ENCODE measurements at regions not wholly inside any gene's neighbourhood (a gene's known extent, or its start where the extent isn't known, plus 50 kb on each side); places are given as distances from the start of the nearest gene placed in this dataset.
A peak's percentile ranks its signal among the peaks of the same experiment; 100 is the strongest.
"Not testable (repeated sequence)": the region's sequence is repeated elsewhere in the genome, so short reads cannot be mapped to it uniquely, and the experiment has no call there.

GRCh38 chr5:82551840-82552385 lies 273.8 kb upstream of the RPS23 start:
- no peaks in the 10 kb centered on the region for H3K36me3 ChIP-seq (ENCODE audit: control insufficient read depth, insufficient read depth, low read length)
- H3K27ac ChIP-seq (ENCODE audit: low read depth, low read length): no peak overlapping the region
- H3K4me1 ChIP-seq (ENCODE audit: control insufficient read depth, insufficient read depth, low read length): peaks cover 6% of the 10 kb centered on the region
- H3K27me3 ChIP-seq (ENCODE audit: control insufficient read depth, insufficient read depth, low read length): no peaks in the 10 kb centered on the region
- H3K4me3 ChIP-seq (ENCODE audit: low read depth, low read length): no peak overlapping the region
- H3K9ac ChIP-seq (ENCODE audit: low read depth, low read length): no peak overlapping the region
- no peaks in the 10 kb centered on the region for H3K9me3 ChIP-seq (ENCODE audit: control insufficient read depth, insufficient read depth, low read length)

- Histone ChIP-seq H3K4me1 (ENCODE audit: control insufficient read depth, insufficient read depth, low read length) (peaks cover 6% of the 10 kb centered on the region), H3K9me3 (ENCODE audit: control insufficient read depth, insufficient read depth, low read length) (no peaks in the 10 kb centered on the region), H3K36me3 (ENCODE audit: control insufficient read depth, insufficient read depth, low read length) (no peaks in the 10 kb centered on the region), H3K4me3 (ENCODE audit: low read depth, low read length) (no peak overlapping the region), H3K9ac (ENCODE audit: low read depth, low read length) (no peak overlapping the region), H3K27ac (ENCODE audit: low read depth, low read length) (no peak overlapping the region), H3K27me3 (ENCODE audit: control insufficient read depth, insufficient read depth, low read length) (no peaks in the 10 kb centered on the region)
Measured at GRCh38 chr5:82551192-82551591, 273.0 kb upstream of the RPS23 start.

GRCh38 chr5:82549263-82549662 lies 271.1 kb upstream of the RPS23 start:
- Histone ChIP-seq H3K4me3 (ENCODE audit: low read depth, low read length) (no peak overlapping the region), H3K4me1 (ENCODE audit: control insufficient read depth, insufficient read depth, low read length) (peaks cover 6% of the 10 kb centered on the region), H3K9ac (ENCODE audit: low read depth, low read length) (no peak overlapping the region), H3K9me3 (ENCODE audit: control insufficient read depth, insufficient read depth, low read length) (peaks cover 5% of the 10 kb centered on the region), H3K36me3 (ENCODE audit: control insufficient read depth, insufficient read depth, low read length) (no peaks in the 10 kb centered on the region), H3K27ac (ENCODE audit: low read depth, low read length) (no peak overlapping the region), H3K27me3 (ENCODE audit: control insufficient read depth, insufficient read depth, low read length) (no peaks in the 10 kb centered on the region)

GRCh38 chr5:82544004-82544403 lies 265.9 kb upstream of the RPS23 start:
- H3K4me1 ChIP-seq (ENCODE audit: control insufficient read depth, insufficient read depth, low read length): no peaks in the 10 kb centered on the region; the same call in 1 of the 2 replicates
- peaks cover 17% of the 10 kb centered on the region for H3K9me3 ChIP-seq (ENCODE audit: control insufficient read depth, insufficient read depth, low read length)
- no peak overlapping the region for H3K4me3 ChIP-seq (ENCODE audit: low read depth, low read length)
- peak overlapping the region; percentile 73 for H3K27ac ChIP-seq (ENCODE audit: low read depth, low read length)
- H3K36me3 ChIP-seq (ENCODE audit: control insufficient read depth, insufficient read depth, low read length): no peaks in the 10 kb centered on the region
- no peaks in the 10 kb centered on the region for H3K27me3 ChIP-seq (ENCODE audit: control insufficient read depth, insufficient read depth, low read length)
- no peak overlapping the region for H3K9ac ChIP-seq (ENCODE audit: low read depth, low read length)

GRCh38 chr5:82540301-82540700 lies 262.1 kb upstream of the RPS23 start:
- no peak overlapping the region for H3K4me3 ChIP-seq (ENCODE audit: low read depth, low read length)
- no peak overlapping the region for H3K9ac ChIP-seq (ENCODE audit: low read depth, low read length)
- H3K9me3 ChIP-seq (ENCODE audit: control insufficient read depth, insufficient read depth, low read length): peaks cover 17% of the 10 kb centered on the region
- no peaks in the 10 kb centered on the region for H3K27me3 ChIP-seq (ENCODE audit: control insufficient read depth, insufficient read depth, low read length)
- no peaks in the 10 kb centered on the region for H3K36me3 ChIP-seq (ENCODE audit: control insufficient read depth, insufficient read depth, low read length)
- H3K27ac ChIP-seq (ENCODE audit: low read depth, low read length): no peak overlapping the region
- no peaks in the 10 kb centered on the region; the same call in 1 of the 2 replicates for H3K4me1 ChIP-seq (ENCODE audit: control insufficient read depth, insufficient read depth, low read length)

- no peaks in the 10 kb centered on the region for H3K4me1 ChIP-seq (ENCODE audit: control insufficient read depth, insufficient read depth, low read length)
- H3K9me3 ChIP-seq (ENCODE audit: control insufficient read depth, insufficient read depth, low read length): peaks cover 6% of the 10 kb centered on the region
- H3K4me3 ChIP-seq (ENCODE audit: low read depth, low read length): no peak overlapping the region
- H3K36me3 ChIP-seq (ENCODE audit: control insufficient read depth, insufficient read depth, low read length): no peaks in the 10 kb centered on the region
- no peak overlapping the region for H3K9ac ChIP-seq (ENCODE audit: low read depth, low read length)
- no peak overlapping the region for H3K27ac ChIP-seq (ENCODE audit: low read depth, low read length)
- H3K27me3 ChIP-seq (ENCODE audit: control insufficient read depth, insufficient read depth, low read length): no peaks in the 10 kb centered on the region
Measured at GRCh38 chr5:82538339-82539034, 260.3 kb upstream of the RPS23 start.

- no peaks in the 10 kb centered on the region for H3K36me3 ChIP-seq (ENCODE audit: control insufficient read depth, insufficient read depth, low read length)
- peaks cover 2% of the 10 kb centered on the region; the same call in 1 of the 2 replicates for H3K9me3 ChIP-seq (ENCODE audit: control insufficient read depth, insufficient read depth, low read length)
- no peaks in the 10 kb centered on the region for H3K27me3 ChIP-seq (ENCODE audit: control insufficient read depth, insufficient read depth, low read length)
- H3K4me1 ChIP-seq (ENCODE audit: control insufficient read depth, insufficient read depth, low read length): no peaks in the 10 kb centered on the region
- no peak overlapping the region for H3K27ac ChIP-seq (ENCODE audit: low read depth, low read length)
- no peak overlapping the region for H3K4me3 ChIP-seq (ENCODE audit: low read depth, low read length)
- no peak overlapping the region for H3K9ac ChIP-seq (ENCODE audit: low read depth, low read length)
Measured at GRCh38 chr5:82537687-82538306, 259.6 kb upstream of the RPS23 start.

GRCh38 chr5:82534986-82535385 lies 256.8 kb upstream of the RPS23 start:
- Histone ChIP-seq H3K4me3 (ENCODE audit: low read depth, low read length) (no peak overlapping the region), H3K36me3 (ENCODE audit: control insufficient read depth, insufficient read depth, low read length) (no peaks in the 10 kb centered on the region), H3K9ac (ENCODE audit: low read depth, low read length) (no peak overlapping the region), H3K9me3 (ENCODE audit: control insufficient read depth, insufficient read depth, low read length) (peaks cover 17% of the 10 kb centered on the region), H3K4me1 (ENCODE audit: control insufficient read depth, insufficient read depth, low read length) (no peaks in the 10 kb centered on the region), H3K27ac (ENCODE audit: low read depth, low read length) (no peak overlapping the region), H3K27me3 (ENCODE audit: control insufficient read depth, insufficient read depth, low read length) (no peaks in the 10 kb centered on the region)

GRCh38 chr5:82532075-82532474 lies 253.9 kb upstream of the RPS23 start:
- H3K27ac ChIP-seq (ENCODE audit: low read depth, low read length); H3K9ac ChIP-seq (ENCODE audit: low read depth, low read length); H3K4me1 ChIP-seq (ENCODE audit: control insufficient read depth, insufficient read depth, low read length); H3K4me3 ChIP-seq (ENCODE audit: low read depth, low read length); H3K36me3 ChIP-seq (ENCODE audit: control insufficient read depth, insufficient read depth, low read length); H3K27me3 ChIP-seq (ENCODE audit: control insufficient read depth, insufficient read depth, low read length): not testable (repeated sequence)
- H3K9me3 ChIP-seq (ENCODE audit: control insufficient read depth, insufficient read depth, low read length): peaks cover 17% of the 10 kb centered on the region

- H3K27me3 ChIP-seq (ENCODE audit: control insufficient read depth, insufficient read depth, low read length): no peaks in the 10 kb centered on the region
- no peak overlapping the region for H3K27ac ChIP-seq (ENCODE audit: low read depth, low read length)
- peaks cover 15% of the 10 kb centered on the region for H3K4me1 ChIP-seq (ENCODE audit: control insufficient read depth, insufficient read depth, low read length)
- H3K4me3 ChIP-seq (ENCODE audit: low read depth, low read length): no peak overlapping the region
- H3K9ac ChIP-seq (ENCODE audit: low read depth, low read length): no peak overlapping the region
- no peaks in the 10 kb centered on the region for H3K36me3 ChIP-seq (ENCODE audit: control insufficient read depth, insufficient read depth, low read length)
- H3K9me3 ChIP-seq (ENCODE audit: control insufficient read depth, insufficient read depth, low read length): peaks cover 9% of the 10 kb centered on the region
Measured at GRCh38 chr5:82526540-82526939, 248.4 kb upstream of the RPS23 start.

GRCh38 chr5:82525626-82526025 lies 247.5 kb upstream of the RPS23 start:
- H3K36me3 ChIP-seq (ENCODE audit: control insufficient read depth, insufficient read depth, low read length): no peaks in the 10 kb centered on the region
- H3K4me1 ChIP-seq (ENCODE audit: control insufficient read depth, insufficient read depth, low read length): peaks cover 15% of the 10 kb centered on the region
- no peak overlapping the region for H3K4me3 ChIP-seq (ENCODE audit: low read depth, low read length)
- H3K27me3 ChIP-seq (ENCODE audit: control insufficient read depth, insufficient read depth, low read length): no peaks in the 10 kb centered on the region
- peaks cover 3% of the 10 kb centered on the region; the same call in 1 of the 2 replicates for H3K9me3 ChIP-seq (ENCODE audit: control insufficient read depth, insufficient read depth, low read length)
- H3K9ac ChIP-seq (ENCODE audit: low read depth, low read length): no peak overlapping the region
- H3K27ac ChIP-seq (ENCODE audit: low read depth, low read length): no peak overlapping the region
